HCT116 (cell line): ENCODE measurements at regions not wholly inside any gene's neighbourhood (a gene's known extent, or its start where the extent isn't known, plus 50 kb on each side); places are given as distances from the start of the nearest gene placed in this dataset.

Source experiments
- ATAC-seq: fragments of 200-7000 bp; cut with Tn5 transposase; 2 replicates; pipeline ENCODE4 v1.9.1; 2020; ENCODE audit warnings: mild to moderate bottlenecking, moderate library complexity
- BruUV-seq: library from RNA; stranded (reverse); fragments of 400-500 nt; replicated peaks from 2 replicates; lab custom pipeline; 2021; lab: Mats Ljungman, UMichigan
- CTCF ChIA-PET: fragments of 300-600 bp; sonication (Branson Sonifier 250); formaldehyde crosslinking; loops from one replicate; lab custom pipeline; 2021; ENCODE audit warnings: antibody characterized with exemption; lab: Charles Lee
- POLR2A ChIA-PET: fragments of 300-600, 350-600 bp; sonication (Branson Sonifier 250); formaldehyde crosslinking; loops from one replicate; lab custom pipeline; 2021; ENCODE audit warnings: antibody characterized with exemption; lab: Charles Lee
- RAD21 ChIA-PET, 2 experiments: fragments of 300-600 bp; sonication (Branson Sonifier 250); formaldehyde crosslinking; loops; one replicate each; lab custom pipeline; 2023; ENCODE audit warnings: low total read pairs in 2 of 2; ENCODE audit not compliant: uncharacterized antibody in 2 of 2, unreplicated experiment in 2 of 2, low non-redundant PET in 1 of 2; lab: Charles Lee
- DNase-seq: peaks from one replicate; pipeline ENCODE4 v3.0.0-alpha.2; 2010; ENCODE audit warnings: low read depth, low spot score
- H2AFZ ChIP-seq: fragments of 200-600 bp; shearing (Covaris generic), sonication (generic); 2 replicates; pipeline ENCODE4 v1.6.1; 2017; ENCODE audit warnings: low read depth, mixed run types, mixed read lengths, antibody characterized with exemption, low read length; ENCODE audit not compliant: poor library complexity, severe bottlenecking
- H3K27ac ChIP-seq: 2 replicates; pipeline ENCODE4 v1.5.1; 2012; ENCODE audit warnings: low read depth, low read length
- H3K27me3 ChIP-seq: fragments of 200-600 bp; sonication (generic); 2 replicates; pipeline ENCODE4 v1.6.1; 2016; ENCODE audit warnings: mixed run types, low read length, mixed read lengths; ENCODE audit not compliant: insufficient read depth
- H3K36me3 ChIP-seq, 2 experiments: fragments of 200-500 bp in 1 of 2; fragments of 200-600 bp in 1 of 2; sonication (Bioruptor generic) in 1 of 2; sonication (generic) in 1 of 2; 2 replicates each; pipeline versions ENCODE4 v1.5.1 to v1.6.1; 2014 to 2016; ENCODE audit warnings: low read length in 2 of 2, inconsistent platforms in 1 of 2, mixed read lengths in 1 of 2, mixed run types in 1 of 2; ENCODE audit not compliant: insufficient read depth in 2 of 2, control insufficient read depth in 1 of 2
- H3K4me1 ChIP-seq, 2 experiments: fragments of 200-600 bp in 1 of 2; sonication (generic) in 1 of 2; 2 replicates each; pipeline versions ENCODE4 v1.5.1 to v1.6.1; 2012 to 2017; ENCODE audit warnings: low read length in 2 of 2, inconsistent platforms in 1 of 2, mild to moderate bottlenecking in 1 of 2, mixed read lengths in 1 of 2, mixed run types in 1 of 2, moderate library complexity in 1 of 2; ENCODE audit not compliant: insufficient read depth in 2 of 2, control insufficient read depth in 1 of 2
- H3K4me2 ChIP-seq: fragments of 200-600 bp; sonication (generic); 2 replicates; pipeline ENCODE4 v1.6.1; 2017; ENCODE audit warnings: mixed run types, low read length, mixed read lengths
- H3K4me3 ChIP-seq, 2 experiments: fragments of 200-600 bp in 1 of 2; sonication (generic) in 1 of 2; replicated peaks in 1 of 2; 2 replicates each; pipeline ENCODE4 v1.5.1; 2011 to 2016; ENCODE audit warnings: low read length in 2 of 2, control low read depth in 1 of 2, low read depth in 1 of 2, mild to moderate bottlenecking in 1 of 2, mixed read lengths in 1 of 2, mixed run types in 1 of 2
- H3K79me2 ChIP-seq: fragments of 200-600 bp; sonication (generic); 2 replicates; pipeline ENCODE4 v1.6.1; 2017; ENCODE audit warnings: mild to moderate bottlenecking, mixed run types, low read length, moderate library complexity, mixed read lengths; ENCODE audit not compliant: insufficient read depth
- H3K9ac ChIP-seq: fragments of 200-600 bp; sonication (generic); 2 replicates; pipeline ENCODE4 v1.6.1; 2016; ENCODE audit warnings: low read length, mixed read lengths
- H3K9me2 ChIP-seq: fragments of 200-600 bp; sonication (generic), shearing (Covaris generic); 2 replicates; pipeline ENCODE4 v1.6.1; 2017; ENCODE audit warnings: mixed run types, mild to moderate bottlenecking, moderate library complexity; ENCODE audit not compliant: insufficient read depth
- H3K9me3 ChIP-seq, 2 experiments: fragments of 200-500 bp in 1 of 2; fragments of 200-600 bp in 1 of 2; sonication (Bioruptor generic) in 1 of 2; sonication (generic) in 1 of 2; 2 replicates each; pipeline ENCODE4 v1.6.1; 2014 to 2017; ENCODE audit warnings: low read length in 2 of 2, mixed read lengths in 2 of 2, inconsistent platforms in 1 of 2, low read depth in 1 of 2, mild to moderate bottlenecking in 1 of 2, mixed run types in 1 of 2, moderate library complexity in 1 of 2; ENCODE audit not compliant: control insufficient read depth in 1 of 2, insufficient read depth in 1 of 2
- H4K20me1 ChIP-seq: fragments of 200-600 bp; sonication (generic), shearing (Covaris generic); 2 replicates; pipeline ENCODE4 v1.6.1; 2017; ENCODE audit warnings: mixed run types, mild to moderate bottlenecking, moderate library complexity; ENCODE audit not compliant: insufficient read depth
- ATF3 ChIP-seq: IDR thresholded peaks from 2 replicates; pipeline ENCODE4 v1.6.1; 2012
- ELF1 ChIP-seq: IDR thresholded peaks from 2 replicates; pipeline ENCODE4 v1.6.1; 2012; ENCODE audit warnings: low read depth, borderline replicate concordance
- EZH2 ChIP-seq: fragments of 200-600 bp; sonication (generic); IDR thresholded peaks from 2 replicates; pipeline ENCODE4 v1.6.1; 2017; ENCODE audit warnings: antibody characterized with exemption, mixed run types
- EZH2phosphoT487 ChIP-seq: fragments of 200-600 bp; IDR thresholded peaks from 2 replicates; pipeline ENCODE4 v1.6.1; 2018; ENCODE audit warnings: antibody characterized with exemption, borderline replicate concordance
- FOSL1 ChIP-seq: IDR thresholded peaks from 2 replicates; pipeline ENCODE4 v1.6.1; 2012; ENCODE audit warnings: low read depth
- JUND ChIP-seq: IDR thresholded peaks from 2 replicates; pipeline ENCODE4 v1.6.1; 2012
- MAX ChIP-seq: IDR thresholded peaks from 2 replicates; pipeline ENCODE4 v1.6.1; 2012
- POLR2A ChIP-seq: IDR thresholded peaks from 2 replicates; pipeline ENCODE4 v1.7.0; 2011; ENCODE audit warnings: borderline replicate concordance; ENCODE audit not compliant: insufficient read depth, insufficient read length; ENCODE audit errors: extremely low read depth
- POLR2AphosphoS5 ChIP-seq: IDR thresholded peaks from 2 replicates; pipeline ENCODE4 v1.6.1; 2011; ENCODE audit warnings: mild to moderate bottlenecking, low read depth, low read length, moderate library complexity
- REST ChIP-seq: IDR thresholded peaks from 2 replicates; pipeline ENCODE4 v1.6.1; 2012; ENCODE audit warnings: low read depth
- SIN3A ChIP-seq: IDR thresholded peaks from 2 replicates; pipeline ENCODE4 v1.6.1; 2012; ENCODE audit warnings: low read depth
- SRF ChIP-seq: IDR thresholded peaks from 2 replicates; pipeline ENCODE4 v1.6.1; 2012; ENCODE audit warnings: low read depth
- YY1 ChIP-seq: IDR thresholded peaks from 2 replicates; pipeline ENCODE4 v1.6.1; 2011; ENCODE audit warnings: low read length, low read depth, moderate library complexity, mild to moderate bottlenecking; ENCODE audit not compliant: insufficient replicate concordance; ENCODE audit errors: extremely low read depth
- ZFX ChIP-seq: fragments of 450-650 bp; IDR thresholded peaks from 2 replicates; pipeline ENCODE4 v1.6.1; 2017
- ZNF274 ChIP-seq: fragments of 200-500 bp; sonication (Bioruptor generic); IDR thresholded peaks from 2 replicates; pipeline ENCODE4 v1.6.1; 2014; ENCODE audit warnings: mild to moderate bottlenecking, low read depth, low read length, inconsistent platforms
- intact Hi-C: fragments of 100-400 bp; cut with micrococcal nuclease; formaldehyde crosslinking; loops from 2 replicates; pipeline ENCODE4 v1.10.0; 2022

GRCh38 chrX:36575670-36576069 lies 432.5 kb upstream of the FAM47C start:
- BruUV-seq: no TSS peak
- Histone ChIP-seq H3K27ac (no peak overlapping the region), H3K36me3 (no peaks in the 10 kb centered on the region), H3K4me2 (no peak overlapping the region), H3K79me2 (no peaks in the 10 kb centered on the region), H3K4me1 (no peaks in the 10 kb centered on the region), H3K27me3 (no peaks in the 10 kb centered on the region), H3K9me3 (no peaks in the 10 kb centered on the region), H3K4me3 (no peak overlapping the region), H4K20me1 (no peaks in the 10 kb centered on the region), H2AFZ (no peak overlapping the region), H3K9ac (no peak overlapping the region), H3K9me2 (no peaks in the 10 kb centered on the region)
- DNase-seq (no peak), ATAC-seq (no peak)
- ChIA-PET CTCF (no interaction called here), RAD21 (no interaction called here), POLR2A (no interaction called here)
- TF ChIP-seq POLR2AphosphoS5 (no peak), MAX (no peak), EZH2phosphoT487 (no peak), ATF3 (no peak), EZH2 (no peak), SRF (no peak), ZFX (no peak), POLR2A (no peak), SIN3A (no peak), ELF1 (no peak), JUND (no peak), FOSL1 (no peak), REST (no peak), ZNF274 (no peak), YY1 (no peak)
- intact Hi-C loops: no loop called here
